ENCODE measurements at regions not wholly inside any gene's neighbourhood (a gene's known extent, or its start where the extent isn't known, plus 50 kb on each side); places are given as distances from the start of the nearest gene placed in this dataset.

GRCh38 chr21:38621132-38621531 lies 122.9 kb upstream of the ERG start:
- TF ChIP-seq CTCF (IDR thresholded peaks at IDR 0.05 in 4 of 5, conservative IDR thresholded peaks at IDR 0.05 in 1 of 5) (no peak), POLR2A (IDR thresholded peaks at IDR 0.05) (no peak)
